Lower leg skin (tissue), 4 donors: ENCODE measurements at regions not wholly inside any gene's neighbourhood (a gene's known extent, or its start where the extent isn't known, plus 50 kb on each side); places are given as distances from the start of the nearest gene placed in this dataset.
A peak's percentile ranks its signal among the peaks of the same experiment; 100 is the strongest.
"Not testable (repeated sequence)": the region's sequence is repeated elsewhere in the genome, so short reads cannot be mapped to it uniquely, and the experiment has no call there.

Source experiments
- DNase-seq, 2 donors: peaks; one replicate each; pipeline ENCODE4 v3.0.0-alpha.2; 2019; ENCODE audit warnings: low spot score in 2 of 2
- H3K4me3 ChIP-seq: fragments of 200-600 bp; sonication (generic); 2 replicates; pipeline ENCODE4 v1.5.1; 2017; ENCODE audit warnings: mild to moderate bottlenecking, low read depth; ENCODE audit not compliant: poor library complexity, severe bottlenecking
- CTCF ChIP-seq, 3 donors: fragments of 450-650 bp; IDR thresholded peaks; one replicate each; pipeline ENCODE4 v1.5.1; 2016; ENCODE audit warnings: antibody characterized with exemption in 3 of 3, mild to moderate bottlenecking in 3 of 3, moderate library complexity in 2 of 3
- POLR2A ChIP-seq, 2 donors: fragments of 450-650 bp; IDR thresholded peaks; one replicate each; pipeline ENCODE4 v1.6.1; 2016 to 2017; ENCODE audit warnings: antibody characterized with exemption in 2 of 2, mild to moderate bottlenecking in 1 of 2, moderate library complexity in 1 of 2
- WGBS, 2 donors: methylation state at CpG; one replicate each; pipeline ENCODE4 v1.1.5; 2018; 5-methylcytosine and 5-hydroxymethylcytosine counted together
- intact Hi-C: fragments of 100-400 bp; cut with DNase I; formaldehyde crosslinking; loops from one replicate; pipeline ENCODE4 v1.15.0; 2023; ENCODE audit warnings: low total_unique reads

GRCh38 chr6:67131827-67132226, 1424.8 kb upstream of the EYS start:
- H3K4me3 ChIP-seq = no peak overlapping the region
- 28 to 37% methylated on average over 2 of the region's 2 CpGs for WGBS, 2 donors
- intact Hi-C loops = no loop called here
- TF ChIP-seq POLR2A (IDR thresholded peaks at IDR 0.05) (no peak), CTCF (IDR thresholded peaks at IDR 0.05) (no peak)
- DNase-seq = peak in 1 of 2 donors; percentile 22

- H3K4me3 ChIP-seq = no peak overlapping the region
- no peak for DNase-seq
- intact Hi-C loops = no loop called here
- WGBS, 2 donors = 48 to 56% methylated on average over 4 of the region's 4 CpGs
- no peak for TF ChIP-seq POLR2A (IDR thresholded peaks at IDR 0.05)
- TF ChIP-seq CTCF (IDR thresholded peaks at IDR 0.05) = no peak
Measured at GRCh38 chr6:67129780-67130179, 1422.8 kb upstream of the EYS start.

GRCh38 chr6:67127041-67127440, 1420.0 kb upstream of the EYS start:
- intact Hi-C loops = no loop called here

GRCh38 chr6:67121115-67121514, 1414.1 kb upstream of the EYS start:
- DNase-seq = no peak
- H3K4me3 ChIP-seq = no peak overlapping the region
- 70 to 72% methylated on average over 3 of the region's 3 CpGs for WGBS, 2 donors
- TF ChIP-seq CTCF (IDR thresholded peaks at IDR 0.05) = no peak
- TF ChIP-seq POLR2A (IDR thresholded peaks at IDR 0.05) = no peak
- intact Hi-C loops = no loop called here

More at GRCh38 chr6:67127041-67127440, 1420.0 kb upstream of the EYS start:
- TF ChIP-seq CTCF (IDR thresholded peaks at IDR 0.05) (no peak), POLR2A (IDR thresholded peaks at IDR 0.05) (no peak)
- no peak for DNase-seq
- no peak overlapping the region for H3K4me3 ChIP-seq
- whole genome bisulfite sequencing, 2 donors = 12 to 14% methylated on average over 1 of the region's 1 CpG

GRCh38 chr6:67112120-67112519, 1405.1 kb upstream of the EYS start:
- 8 to 11% methylated on average over 5 of the region's 5 CpGs for WGBS, 2 donors
- TF ChIP-seq POLR2A (IDR thresholded peaks at IDR 0.05) (no peak), CTCF (IDR thresholded peaks at IDR 0.05) (no peak)
- intact Hi-C loops = no loop called here
- no peak overlapping the region for H3K4me3 ChIP-seq
- no peak for DNase-seq

- DNase-seq = no peak
- no peak overlapping the region for H3K4me3 ChIP-seq
- 70 to 76% methylated on average over 1 of the region's 1 CpG for WGBS, 2 donors
- no peak for TF ChIP-seq CTCF (IDR thresholded peaks at IDR 0.05)
- intact Hi-C loops = no loop called here
Measured at GRCh38 chr6:67102743-67103142, 1395.7 kb upstream of the EYS start.

GRCh38 chr6:67095618-67096226, 1388.7 kb upstream of the EYS start:
- WGBS, 2 donors = 92 to 93% methylated on average over 10 to 11 of the region's 11 CpGs
- DNase-seq, H3K4me3 ChIP-seq, intact Hi-C loops: not testable (repeated sequence)
